Activated CD4-positive, alpha-beta T cell treated with anti-CD3 and anti-CD28 coated beads for 24 hours (primary cell): ENCODE measurements at regions not wholly inside any gene's neighbourhood (a gene's known extent, or its start where the extent isn't known, plus 50 kb on each side); places are given as distances from the start of the nearest gene placed in this dataset.
"Not testable (repeated sequence)": the region's sequence is repeated elsewhere in the genome, so short reads cannot be mapped to it uniquely, and the experiment has no call there.

ENCODE experiments used
- DNase-seq, 2 donors: peaks; one replicate each; pipeline ENCODE4 v3.0.0-alpha.2; 2020; ENCODE audit warnings: low read depth in 2 of 2

GRCh38 chr5:57680686-57681085, 198.1 kb upstream of the ACTBL2 start:
- no peak for DNase-seq

- DNase-seq, result no peak
Observed at GRCh38 chr5:57677235-57677634, 194.6 kb upstream of the ACTBL2 start.

DNA sequence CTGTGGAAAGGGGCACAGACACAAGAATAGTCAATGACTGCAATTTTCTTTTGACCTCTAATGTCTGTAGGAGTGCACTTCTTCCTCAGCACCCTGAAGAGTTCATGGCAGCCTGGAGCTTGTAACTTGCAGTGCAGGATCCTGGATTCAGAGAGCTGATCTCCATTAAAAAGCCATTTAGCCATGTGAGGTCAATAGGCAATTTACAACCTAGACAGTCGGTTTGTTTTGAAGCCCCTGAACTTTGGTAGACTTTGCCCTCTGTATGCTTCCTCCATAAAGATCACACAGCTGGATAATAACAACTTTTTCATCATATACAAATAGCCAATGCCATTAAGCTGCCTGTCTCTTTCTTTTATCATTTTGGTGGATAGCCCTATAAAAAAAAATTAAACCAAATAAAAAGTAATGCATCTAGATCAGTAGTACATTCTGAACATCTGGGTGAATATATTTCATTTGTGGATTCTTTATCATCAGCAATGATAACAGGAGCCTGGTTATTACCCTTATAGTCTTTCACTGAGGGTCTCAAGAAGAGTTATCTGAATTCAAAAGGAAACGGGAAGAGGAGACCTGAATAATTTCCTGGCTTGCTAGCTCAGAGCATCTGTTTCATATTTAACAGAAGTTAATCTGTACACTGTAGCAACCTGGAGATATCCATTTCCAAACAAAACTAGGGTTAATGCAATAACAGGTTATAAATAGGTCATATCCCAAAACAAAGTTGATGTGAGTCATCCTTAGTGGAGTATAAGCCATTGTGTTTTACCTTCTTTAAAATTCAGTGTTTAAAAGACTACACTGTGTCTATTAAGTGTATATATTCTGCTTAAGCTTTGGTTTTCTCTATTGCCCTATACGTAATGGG, 193.8 kb upstream of the ACTBL2 start:
- no peak for DNase-seq

GRCh38 chr5:57675236-57675635, 192.6 kb upstream of the ACTBL2 start:
- DNase-seq, result no peak

DNA sequence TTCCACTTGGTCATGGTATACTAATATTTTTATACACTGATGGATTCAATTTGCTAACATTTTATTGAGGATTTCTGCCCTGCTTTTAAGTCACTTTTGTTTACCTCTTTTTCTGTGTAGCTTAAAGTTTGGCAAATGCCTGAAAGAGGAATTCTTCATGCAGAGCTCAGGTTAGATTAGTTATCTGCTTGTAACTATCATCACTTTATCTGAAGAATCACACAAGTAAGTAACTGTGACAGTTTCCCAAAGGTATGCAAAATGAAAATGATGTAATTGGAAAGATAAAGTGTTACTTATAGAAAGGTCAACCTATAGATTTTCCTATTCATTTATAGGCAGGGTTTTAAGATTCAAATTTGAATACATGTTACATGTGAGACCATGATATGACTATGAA, 188.8 kb upstream of the ACTBL2 start:
- no peak for DNase-seq

DNA sequence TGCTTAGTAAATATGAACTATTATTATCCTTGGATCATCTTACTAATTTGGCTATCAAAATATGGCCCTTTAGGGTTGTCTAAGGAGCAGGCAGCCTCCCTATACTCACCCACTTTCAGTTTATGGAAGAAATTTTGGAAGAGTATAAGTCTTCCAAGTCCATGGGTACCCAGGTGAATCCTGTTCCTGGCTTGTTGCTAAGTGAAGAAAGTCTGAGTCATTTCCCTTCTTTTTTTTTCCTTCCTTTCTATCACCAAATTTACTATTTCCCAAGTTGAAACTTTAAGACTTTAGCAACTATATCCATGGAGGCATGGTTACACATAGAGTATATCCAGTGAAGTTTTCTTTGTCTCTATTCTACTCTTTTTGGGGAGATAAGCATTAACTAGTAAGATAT, 184.0 kb upstream of the ACTBL2 start:
- DNase-seq, result no peak

DNA sequence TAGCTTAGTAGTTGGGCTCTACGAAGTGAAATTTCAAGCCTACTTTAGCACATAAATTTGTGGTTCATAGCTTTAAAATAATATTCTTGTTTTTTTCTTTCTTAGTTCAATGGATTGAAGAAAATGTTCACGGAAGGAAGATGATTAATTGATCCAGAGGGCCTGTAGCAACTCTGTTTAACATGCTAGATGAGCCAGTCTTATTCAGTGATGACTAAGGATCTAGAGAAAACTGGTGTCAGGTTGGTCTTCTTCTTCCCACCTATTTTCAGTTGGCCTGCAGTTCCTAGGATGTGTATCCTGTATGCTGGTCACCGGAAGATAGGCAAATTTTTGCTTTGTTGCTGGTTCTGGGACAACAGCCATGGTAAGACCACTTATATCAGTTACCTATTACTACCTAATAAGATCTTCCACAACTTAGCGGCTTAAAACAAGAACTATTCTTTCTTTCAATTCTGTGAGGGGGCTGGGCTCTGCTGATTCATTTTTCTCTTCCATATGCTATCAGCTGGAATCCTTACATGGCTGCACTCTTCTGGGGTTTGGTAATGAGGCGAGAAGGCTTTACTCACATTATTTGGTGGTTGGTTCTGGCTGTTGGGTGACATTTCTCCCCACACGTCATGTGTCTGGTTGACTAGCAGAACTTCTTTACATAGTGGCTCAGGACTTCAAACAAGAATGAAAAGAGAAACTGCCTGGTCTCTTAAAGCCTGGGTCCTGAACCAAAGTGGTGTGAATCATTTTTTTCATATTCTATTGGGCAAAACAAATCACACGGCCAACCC, 182.7 kb upstream of the ACTBL2 start:
- DNase-seq, result no peak

DNA sequence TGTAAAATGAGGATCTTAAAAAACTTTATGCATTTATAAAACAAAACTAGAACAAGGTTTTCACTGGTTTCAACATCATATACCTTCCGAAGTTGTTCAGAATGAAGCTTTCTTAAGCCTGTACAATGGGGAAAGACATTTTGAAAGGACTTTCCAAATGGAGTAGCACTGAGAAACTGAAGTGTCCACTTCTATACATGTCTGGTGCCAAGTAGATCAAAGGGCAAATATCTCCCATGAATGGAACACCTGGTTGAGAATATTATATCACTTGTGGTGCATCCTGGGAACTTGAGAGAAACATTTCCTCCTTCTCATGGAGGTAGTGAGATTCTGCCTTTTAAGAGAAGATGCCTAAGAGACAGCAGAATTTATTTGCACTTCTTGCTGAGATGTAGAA, 182.1 kb upstream of the ACTBL2 start:
- no peak for DNase-seq

DNA sequence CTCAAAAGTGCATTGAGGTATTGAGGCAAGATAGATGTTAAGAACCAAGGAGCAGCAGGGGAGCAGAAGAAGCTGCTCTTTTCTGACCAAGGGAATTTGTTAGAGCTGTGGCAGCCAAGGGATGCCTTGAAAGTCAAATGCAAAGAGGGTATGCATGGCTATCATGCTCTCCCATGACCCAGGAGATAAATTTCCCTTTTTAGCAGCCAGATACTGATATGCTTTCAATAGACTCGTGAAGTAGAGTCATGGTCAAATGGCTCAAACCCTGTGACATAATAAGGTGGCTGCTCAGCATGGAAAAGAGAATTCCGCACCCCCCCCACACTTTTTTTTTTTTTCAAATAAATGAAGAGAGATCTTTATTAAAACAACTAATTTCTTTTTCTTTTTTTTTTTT, 180.9 kb upstream of the ACTBL2 start:
- no peak for DNase-seq

DNA sequence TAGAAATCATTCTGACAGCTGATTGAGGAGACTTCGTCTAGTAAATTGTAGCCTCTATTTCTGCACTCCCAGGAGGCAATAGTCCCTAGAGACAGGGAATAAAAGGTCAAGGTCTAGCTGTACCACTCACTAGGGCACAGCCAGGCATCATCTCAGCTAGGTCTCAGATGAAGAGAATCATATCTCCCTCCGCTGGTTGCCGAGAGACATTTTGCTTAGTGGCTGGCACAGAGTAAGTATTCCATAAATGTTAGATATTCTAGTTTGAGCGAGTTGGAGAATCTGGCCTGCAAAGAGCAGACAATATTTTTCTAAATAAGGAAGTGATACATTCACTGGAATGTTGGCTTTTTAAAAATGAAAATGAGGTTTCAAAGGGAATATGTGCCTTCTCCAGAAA, 180.4 kb upstream of the ACTBL2 start:
- DNase-seq, result no peak

DNA sequence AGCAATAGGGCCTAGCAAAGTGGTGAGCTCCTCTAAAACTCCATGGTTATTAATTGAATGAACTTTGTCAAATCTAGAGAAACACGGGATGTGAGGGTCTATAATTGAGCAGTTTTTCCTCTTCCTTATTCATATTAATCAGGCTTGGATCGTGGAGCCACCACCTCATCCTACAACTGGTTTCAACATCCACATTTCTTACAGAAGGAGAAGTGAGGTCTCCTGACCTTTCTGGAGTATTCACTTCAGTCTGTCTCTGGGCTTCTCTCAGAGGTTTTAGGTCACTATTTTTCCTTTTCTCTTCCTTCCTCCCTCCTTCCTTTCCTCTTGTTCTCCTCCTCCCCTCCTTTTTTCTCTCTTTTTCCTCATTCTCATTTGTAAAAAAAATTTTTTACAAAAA, 177.3 kb upstream of the ACTBL2 start:
- no peak for DNase-seq

DNA sequence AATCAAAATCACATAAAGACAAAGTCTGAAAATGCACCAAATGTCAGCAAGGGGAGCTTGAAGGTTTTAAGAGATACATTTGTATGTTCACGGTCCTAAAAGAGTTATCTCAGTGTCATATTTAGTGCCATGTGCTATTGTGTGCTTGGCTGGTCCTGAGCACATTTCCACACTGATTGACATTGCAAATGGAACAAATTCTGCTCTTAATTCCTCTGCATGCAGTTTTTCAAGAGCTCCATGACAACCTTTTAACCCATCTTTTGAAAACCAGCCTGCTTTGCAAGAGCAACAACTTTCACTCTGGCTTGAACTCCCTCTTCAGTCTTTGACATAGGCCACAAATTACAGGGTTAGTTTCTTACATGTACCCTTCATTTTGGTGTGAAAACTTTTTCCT, 175.4 kb upstream of the ACTBL2 start:
- no peak for DNase-seq

DNA sequence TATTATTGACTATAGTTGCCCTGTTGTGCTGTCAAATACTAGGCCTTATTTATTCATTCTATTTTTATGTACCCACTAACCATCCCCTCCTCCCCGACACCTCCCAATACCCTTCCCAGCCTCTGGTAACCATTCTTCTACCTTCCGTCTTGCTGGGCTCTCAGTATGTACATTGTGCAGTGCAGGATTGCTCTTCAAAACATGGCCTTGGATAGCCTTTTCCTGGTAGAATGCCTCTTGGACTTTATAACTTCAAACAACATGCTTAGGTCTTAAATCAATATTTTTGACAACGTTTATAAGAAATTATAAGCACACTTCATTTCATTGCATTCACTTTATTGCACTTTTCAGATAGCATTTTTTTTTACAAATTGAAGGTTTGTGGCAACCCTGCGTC, 172.6 kb upstream of the ACTBL2 start:
- no peak for DNase-seq

GRCh38 chr5:57653636-57654290, 171.2 kb upstream of the ACTBL2 start:
- no peak for DNase-seq

DNA sequence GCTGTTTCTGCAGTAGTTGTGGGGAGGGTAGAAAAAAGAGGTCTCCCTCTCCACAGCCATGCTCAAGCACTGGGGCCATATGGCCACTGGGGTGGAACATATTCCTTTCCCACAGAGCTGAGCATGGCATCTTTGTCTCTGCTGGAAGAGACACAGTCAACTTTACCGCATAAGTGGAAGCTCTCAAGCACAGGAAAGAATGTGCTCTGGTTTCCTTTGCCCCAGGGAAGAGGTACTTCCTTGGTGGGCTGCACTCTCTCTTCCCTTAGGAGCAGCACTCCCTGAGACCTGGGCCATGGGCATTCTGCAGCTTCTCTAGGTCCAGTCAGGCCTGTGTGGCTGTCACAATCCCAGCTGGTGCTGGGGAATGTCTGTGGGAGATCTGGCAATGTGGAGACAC, 168.5 kb upstream of the ACTBL2 start:
- DNase-seq, result no peak

- no peak for DNase-seq
Observed at GRCh38 chr5:57650360-57651069, 167.9 kb upstream of the ACTBL2 start.

GRCh38 chr5:57642698-57643097, 160.1 kb upstream of the ACTBL2 start:
- DNase-seq, result no peak

- no peak for DNase-seq
Observed at GRCh38 chr5:57642066-57642465, 159.5 kb upstream of the ACTBL2 start.

GRCh38 chr5:57635146-57635777, 152.7 kb upstream of the ACTBL2 start:
- DNase-seq, result no peak

- no peak for DNase-seq
Observed at GRCh38 chr5:57632937-57633336, 150.3 kb upstream of the ACTBL2 start.

DNA sequence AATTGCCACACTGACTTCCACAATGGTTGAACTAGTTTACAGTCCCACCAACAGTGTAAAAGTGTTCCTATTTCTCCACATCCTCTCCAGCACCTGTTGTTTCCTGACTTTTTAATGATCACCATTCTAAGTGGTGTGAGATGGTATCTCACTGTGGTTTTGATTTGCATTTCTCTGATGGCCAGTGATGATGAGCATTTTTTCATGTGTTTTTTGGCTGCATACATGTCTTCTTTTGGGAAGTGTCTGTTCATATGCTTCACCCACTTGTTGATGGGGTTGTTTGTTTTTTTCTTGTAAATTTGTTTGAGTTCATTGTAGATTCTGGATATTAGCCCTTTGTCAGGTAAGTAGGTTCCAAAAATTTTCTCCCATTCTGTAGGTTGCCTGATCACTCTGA, 148.5 kb upstream of the ACTBL2 start:
- not testable (repeated sequence) for DNase-seq

- no peak for DNase-seq
Observed at GRCh38 chr5:57627661-57628060, 145.1 kb upstream of the ACTBL2 start.
